DND-41 (cell line): ENCODE measurements at regions not wholly inside any gene's neighbourhood (a gene's known extent, or its start where the extent isn't known, plus 50 kb on each side); places are given as distances from the start of the nearest gene placed in this dataset.

Source experiments
- EZH2 ChIP-seq: IDR thresholded peaks from 3 replicates; pipeline ENCODE4 v1.6.1; 2012; ENCODE audit warnings: borderline replicate concordance, low read depth, mild to moderate bottlenecking, moderate library complexity, low read length, inconsistent platforms; ENCODE audit not compliant: severe bottlenecking
- TF ChIP-seq, protein P1 (sequence below): IDR thresholded peaks from 2 replicates; pipeline ENCODE4 v1.5.1; 2012; ENCODE audit warnings: borderline replicate concordance, low read length, moderate library complexity, mild to moderate bottlenecking; ENCODE audit not compliant: poor library complexity, severe bottlenecking; ENCODE audit errors: extremely low read depth

GRCh38 chr13:26872525-26873385 is 112.2 kb upstream of the GPR12 start:
- TF ChIP-seq, protein P1, sequence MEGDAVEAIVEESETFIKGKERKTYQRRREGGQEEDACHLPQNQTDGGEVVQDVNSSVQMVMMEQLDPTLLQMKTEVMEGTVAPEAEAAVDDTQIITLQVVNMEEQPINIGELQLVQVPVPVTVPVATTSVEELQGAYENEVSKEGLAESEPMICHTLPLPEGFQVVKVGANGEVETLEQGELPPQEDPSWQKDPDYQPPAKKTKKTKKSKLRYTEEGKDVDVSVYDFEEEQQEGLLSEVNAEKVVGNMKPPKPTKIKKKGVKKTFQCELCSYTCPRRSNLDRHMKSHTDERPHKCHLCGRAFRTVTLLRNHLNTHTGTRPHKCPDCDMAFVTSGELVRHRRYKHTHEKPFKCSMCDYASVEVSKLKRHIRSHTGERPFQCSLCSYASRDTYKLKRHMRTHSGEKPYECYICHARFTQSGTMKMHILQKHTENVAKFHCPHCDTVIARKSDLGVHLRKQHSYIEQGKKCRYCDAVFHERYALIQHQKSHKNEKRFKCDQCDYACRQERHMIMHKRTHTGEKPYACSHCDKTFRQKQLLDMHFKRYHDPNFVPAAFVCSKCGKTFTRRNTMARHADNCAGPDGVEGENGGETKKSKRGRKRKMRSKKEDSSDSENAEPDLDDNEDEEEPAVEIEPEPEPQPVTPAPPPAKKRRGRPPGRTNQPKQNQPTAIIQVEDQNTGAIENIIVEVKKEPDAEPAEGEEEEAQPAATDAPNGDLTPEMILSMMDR = peak; percentile 92
- TF ChIP-seq EZH2 = no peak
